IMR-90 (cell line): ENCODE measurements at regions not wholly inside any gene's neighbourhood (a gene's known extent, or its start where the extent isn't known, plus 50 kb on each side); places are given as distances from the start of the nearest gene placed in this dataset.

Source experiments
- ATAC-seq: fragments of 200-7000 bp; cut with Tn5 transposase; 2 replicates; pipeline ENCODE4 v1.9.1; 2020; ENCODE audit warnings: low read depth, mild to moderate bottlenecking, moderate library complexity
- BruUV-seq: library from RNA; stranded (reverse); fragments of 400-500 nt; replicated peaks from 2 replicates; lab custom pipeline; 2021; lab: Mats Ljungman, UMichigan
- CTCF ChIA-PET: fragments of 300-600 bp; formaldehyde crosslinking; extraction: SDS; loops from one replicate; lab custom pipeline; 2021; ENCODE audit warnings: antibody characterized with exemption; lab: Yijun Ruan, JAX
- POLR2A ChIA-PET: fragments of 300-600 bp; sonication (Branson Sonifier 250); formaldehyde crosslinking; loops from one replicate; lab custom pipeline; 2022; ENCODE audit warnings: antibody characterized with exemption; ENCODE audit not compliant: unreplicated experiment; lab: Charles Lee
- DNase-seq: peaks from one replicate; pipeline ENCODE4 v3.0.0; 2013
- H2AFZ ChIP-seq: replicated peaks from 2 replicates; pipeline ENCODE3; 2013; ENCODE audit warnings: low read length, mild to moderate bottlenecking; ENCODE audit not compliant: poor library complexity
- H2AK5ac ChIP-seq: 2 replicates; pipeline ENCODE4 v1.6.1; 2013; ENCODE audit warnings: low read depth, low read length, inconsistent platforms
- H2AK9ac ChIP-seq: replicated peaks from 2 replicates; pipeline ENCODE3; 2013; ENCODE audit warnings: mild to moderate bottlenecking, low read depth, low read length, moderate library complexity; ENCODE audit not compliant: poor library complexity
- H2BK120ac ChIP-seq: 2 replicates; pipeline ENCODE4 v1.6.1; 2013; ENCODE audit warnings: low read depth, low read length, inconsistent platforms
- H2BK15ac ChIP-seq: 3 replicates; pipeline ENCODE4 v1.6.1; 2013; ENCODE audit warnings: low read depth, low read length, inconsistent platforms
- H2BK20ac ChIP-seq: 2 replicates; pipeline ENCODE4 v1.6.1; 2013; ENCODE audit warnings: low read depth, mild to moderate bottlenecking, inconsistent platforms, low read length, moderate library complexity
- H2BK5ac ChIP-seq: 2 replicates; pipeline ENCODE4 v1.6.1; 2013; ENCODE audit warnings: mild to moderate bottlenecking, low read depth, low read length, inconsistent platforms; ENCODE audit not compliant: poor library complexity, severe bottlenecking
- H3K14ac ChIP-seq: replicated peaks from 2 replicates; pipeline ENCODE4 v1.6.1; 2013; ENCODE audit warnings: low read depth, low read length, inconsistent platforms
- H3K18ac ChIP-seq: 2 replicates; pipeline ENCODE4 v1.6.1; 2013; ENCODE audit warnings: low read depth, low read length, control low read depth
- H3K23ac ChIP-seq: 2 replicates; pipeline ENCODE4 v1.6.1; 2013; ENCODE audit warnings: low read depth, low read length, inconsistent platforms
- H3K27ac ChIP-seq: 2 replicates; pipeline ENCODE4 v1.5.1; 2013; ENCODE audit warnings: mild to moderate bottlenecking, control low read depth, low read length; ENCODE audit not compliant: insufficient read depth
- H3K27me3 ChIP-seq: 2 replicates; pipeline ENCODE4 v1.6.1; 2013; ENCODE audit warnings: low read length; ENCODE audit not compliant: control insufficient read depth, insufficient read depth
- H3K36me3 ChIP-seq: 2 replicates; pipeline ENCODE4 v1.6.1; 2013; ENCODE audit warnings: low read length, mixed read lengths; ENCODE audit not compliant: control insufficient read depth, insufficient read depth
- H3K4ac ChIP-seq: 2 replicates; pipeline ENCODE4 v1.6.1; 2013; ENCODE audit warnings: low read depth, low read length, inconsistent platforms
- H3K4me1 ChIP-seq: 2 replicates; pipeline ENCODE4 v1.6.1; 2013; ENCODE audit warnings: low read length, mixed read lengths; ENCODE audit not compliant: control insufficient read depth, insufficient read depth
- H3K4me2 ChIP-seq: 2 replicates; pipeline ENCODE4 v1.6.1; 2013; ENCODE audit warnings: low read depth, mild to moderate bottlenecking, control low read depth, low read length, moderate library complexity
- H3K4me3 ChIP-seq: 2 replicates; pipeline ENCODE4 v1.5.1; 2013; ENCODE audit warnings: low read depth, mild to moderate bottlenecking, control low read depth, low read length, moderate library complexity; ENCODE audit not compliant: insufficient read depth
- H3K56ac ChIP-seq: 2 replicates; pipeline ENCODE4 v1.6.1; 2013; ENCODE audit warnings: low read length, inconsistent platforms; ENCODE audit not compliant: insufficient read depth; ENCODE audit errors: extremely low read depth
- H3K79me1 ChIP-seq, 2 experiments: 2 replicates each; pipeline ENCODE4 v1.6.1; 2013; ENCODE audit warnings: low read length in 2 of 2, inconsistent platforms in 1 of 2, low read depth in 1 of 2
- H3K9ac ChIP-seq: 2 replicates; pipeline ENCODE4 v1.6.1; 2013; ENCODE audit warnings: low read depth, low read length, control low read depth
- H3K9me1 ChIP-seq: 2 replicates; pipeline ENCODE4 v1.6.1; 2013; ENCODE audit warnings: low read length, inconsistent platforms; ENCODE audit not compliant: insufficient read depth
- H3K9me3 ChIP-seq: 2 replicates; pipeline ENCODE4 v1.6.1; 2013; ENCODE audit warnings: low read length; ENCODE audit not compliant: control insufficient read depth, insufficient read depth
- H4K20me1 ChIP-seq: 2 replicates; pipeline ENCODE4 v1.6.1; 2013; ENCODE audit warnings: low read length, inconsistent platforms; ENCODE audit not compliant: insufficient read depth
- H4K5ac ChIP-seq: 2 replicates; pipeline ENCODE4 v1.6.1; 2013; ENCODE audit warnings: mild to moderate bottlenecking, low read depth, low read length, control low read depth
- H4K8ac ChIP-seq, 2 experiments: 2 replicates each; pipeline ENCODE4 v1.6.1; 2013; ENCODE audit warnings: low read depth in 2 of 2, low read length in 2 of 2, control low read depth in 1 of 2, inconsistent platforms in 1 of 2
- H4K91ac ChIP-seq: 2 replicates; pipeline ENCODE4 v1.6.1; 2013; ENCODE audit warnings: low read depth, low read length, inconsistent platforms; ENCODE audit not compliant: insufficient read depth
- FOS ChIP-seq: fragments of 150-350 bp; IDR thresholded peaks from 2 replicates; pipeline ENCODE4 v1.6.1; 2016; ENCODE audit warnings: low read depth, low read length
- POLR2A ChIP-seq: IDR thresholded peaks from 2 replicates; pipeline ENCODE4 v1.6.1; 2012; ENCODE audit warnings: mild to moderate bottlenecking, low read depth, low read length
- RFX5 ChIP-seq: IDR thresholded peaks from 2 replicates; pipeline ENCODE4 v1.8.0; 2012; ENCODE audit warnings: low read depth, mild to moderate bottlenecking, low read length, moderate library complexity
- SMC3 ChIP-seq: fragments of 150-350 bp; IDR thresholded peaks from 2 replicates; pipeline ENCODE4 v1.6.1; 2016; ENCODE audit warnings: low read depth, mild to moderate bottlenecking, antibody characterized with exemption, low read length, moderate library complexity
- WGBS, 2 experiments: methylation state at CpG; one replicate each; pipeline versions ENCODE4 v1.1.5 to v1.1.7; 2013; ENCODE audit warnings: missing lambda C conversion rate in 2 of 2; ENCODE audit not compliant: insufficient read length in 1 of 2; ENCODE audit errors: extremely low coverage in 2 of 2; 5-methylcytosine and 5-hydroxymethylcytosine counted together
- dilution Hi-C: fragments of 300-500 bp; cut with HindIII; formaldehyde crosslinking; loops from one replicate; pipeline ENCODE4 v1.14.3; 2018; ENCODE audit warnings: low sequenced_read_pairs; ENCODE audit not compliant: unreplicated experiment
- in situ Hi-C: fragments of 300-500 bp; cut with MboI; formaldehyde crosslinking; loops from 3 replicates; pipeline ENCODE4 v1.14.3; 2019; ENCODE audit warnings: low sequenced_read_pairs, inconsistent platforms, mixed read lengths
- intact Hi-C: fragments of 100-400 bp; cut with micrococcal nuclease; formaldehyde crosslinking; loops from 2 replicates; pipeline ENCODE4 v1.10.0; 2022

DNA sequence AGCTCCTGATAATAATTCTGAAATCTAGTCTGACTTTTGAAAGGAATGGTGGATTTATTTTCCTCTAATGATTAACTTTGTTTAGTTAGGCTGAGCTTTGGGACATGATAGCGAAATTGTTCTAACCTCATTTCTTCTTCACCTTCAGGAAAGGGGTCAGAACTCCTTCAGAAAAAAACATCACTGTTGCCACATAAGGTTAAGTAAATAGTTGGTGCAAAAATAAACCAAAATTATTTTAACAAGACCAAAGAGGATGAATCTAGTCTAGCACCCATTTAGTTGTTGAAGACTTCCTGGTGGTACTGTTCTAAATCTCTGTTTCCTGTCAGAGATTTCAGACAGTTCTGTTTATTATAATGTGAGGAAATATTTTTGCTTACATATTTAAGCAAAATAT lies 379.8 kb downstream of the UTRN start:
- Histone ChIP-seq H2BK15ac (no peak overlapping the region), H3K23ac (no peak overlapping the region), H2AK9ac (no peak overlapping the region), H4K5ac (no peak overlapping the region), H3K9me3 (0 out of 2 replicates have a peak, but pooled peaks cover 3% of the 10 kb centered on the region), H3K56ac (no peak overlapping the region), H3K79me1 (peaks cover 5 to 8% of the 10 kb centered on the region in 2 experiments), H3K27me3 (no peaks in the 10 kb centered on the region), H4K91ac (no peak overlapping the region), H3K36me3 (no peaks in the 10 kb centered on the region), H2BK120ac (no peak overlapping the region), H3K27ac (no peak overlapping the region), H3K9ac (no peak overlapping the region), H4K20me1 (no peaks in the 10 kb centered on the region), H3K4me3 (no peak overlapping the region), H3K14ac (no peak overlapping the region), H2AFZ (no peak overlapping the region), H2BK5ac (no peak overlapping the region), H3K4ac (no peak overlapping the region), H3K9me1 (no peaks in the 10 kb centered on the region), H3K18ac (no peak overlapping the region), H4K8ac (no peak overlapping the region), H2AK5ac (no peak overlapping the region), H3K4me1 (peaks cover 2% of the 10 kb centered on the region; the same call in 1 of the 2 replicates), H2BK20ac (no peak overlapping the region), H3K4me2 (no peak overlapping the region)
- ATAC-seq: no peak
- ChIA-PET POLR2A (no interaction called here), CTCF (no interaction called here)
- DNase-seq: no peak
- no TSS peak for BruUV-seq
- dilution Hi-C loops: no loop called here
- in situ Hi-C loops: no loop called here
- intact Hi-C loops: no loop called here
- WGBS, 2 experiments: no CpG with 5 or more reads among the region's 1 CpG
- TF ChIP-seq FOS (no peak), SMC3 (no peak), POLR2A (no peak), RFX5 (no peak)
